Keratinocyte (primary cell): ENCODE measurements at regions not wholly inside any gene's neighbourhood (a gene's known extent, or its start where the extent isn't known, plus 50 kb on each side); places are given as distances from the start of the nearest gene placed in this dataset.

Experiments used
- DNase-seq: peaks from one replicate; pipeline ENCODE4 v3.0.0-alpha.2; 2011; ENCODE audit warnings: low read depth, missing footprints, low spot score
- FAIRE-seq: peaks from 2 replicates; lab custom pipeline; 2011; peaks lifted over from hg19 to GRCh38; lab: Jason Lieb, UNC
- H2AFZ ChIP-seq: 2 replicates; pipeline ENCODE4 v1.6.0; 2012; ENCODE audit warnings: low read length, control low read depth, inconsistent platforms; ENCODE audit not compliant: control insufficient read depth
- H3K27ac ChIP-seq: 2 replicates; pipeline ENCODE4 v1.5.1; 2011; ENCODE audit warnings: low read length; ENCODE audit not compliant: control insufficient read depth, insufficient read depth
- H3K27me3 ChIP-seq: 3 replicates; pipeline ENCODE4 v1.6.0; 2011; ENCODE audit warnings: low read length; ENCODE audit not compliant: control insufficient read depth, insufficient read depth; ENCODE audit errors: extremely low read depth
- H3K36me3 ChIP-seq, 2 experiments: 2 replicates in 1 of 2; 3 replicates in 1 of 2; pipeline ENCODE4 v1.5.1; 2011; ENCODE audit warnings: low read length in 2 of 2, mild to moderate bottlenecking in 1 of 2; ENCODE audit not compliant: control insufficient read depth in 2 of 2, insufficient read depth in 2 of 2; ENCODE audit errors: extremely low read depth in 1 of 2
- H3K4me1 ChIP-seq: 3 replicates; pipeline ENCODE4 v1.5.1; 2011; ENCODE audit warnings: low read length; ENCODE audit not compliant: control insufficient read depth, insufficient read depth; ENCODE audit errors: extremely low read depth
- H3K4me2 ChIP-seq: 3 replicates; pipeline ENCODE4 v1.6.0; 2011; ENCODE audit warnings: low read depth, low read length; ENCODE audit not compliant: control insufficient read depth, insufficient read depth; ENCODE audit errors: extremely low read depth
- H3K4me3 ChIP-seq, 3 experiments: fragments of 200-600 bp in 1 of 3; sonication (generic) in 1 of 3; 2 replicates in 2 of 3; 3 replicates in 1 of 3; pipeline ENCODE4 v1.5.1; 2011 to 2016; ENCODE audit warnings: low read length in 3 of 3, mild to moderate bottlenecking in 3 of 3, control low read depth in 2 of 3, inconsistent platforms in 1 of 3, low read depth in 1 of 3, mixed read lengths in 1 of 3, mixed run types in 1 of 3, moderate library complexity in 1 of 3; ENCODE audit not compliant: control insufficient read depth in 2 of 3, insufficient read depth in 2 of 3; ENCODE audit errors: extremely low read depth in 1 of 3
- H3K79me2 ChIP-seq: 2 replicates; pipeline ENCODE4 v1.6.0; 2012; ENCODE audit warnings: low read length; ENCODE audit not compliant: control insufficient read depth, insufficient read depth
- H3K9ac ChIP-seq: 3 replicates; pipeline ENCODE4 v1.6.0; 2011; ENCODE audit warnings: low read length; ENCODE audit not compliant: control insufficient read depth, insufficient read depth; ENCODE audit errors: extremely low read depth
- H3K9me1 ChIP-seq: 3 replicates; pipeline ENCODE4 v1.6.0; 2011; ENCODE audit warnings: low read length; ENCODE audit not compliant: control insufficient read depth, insufficient read depth; ENCODE audit errors: extremely low read depth
- H3K9me3 ChIP-seq: 2 replicates; pipeline ENCODE4 v1.5.1; 2012; ENCODE audit warnings: low read depth, low read length; ENCODE audit not compliant: control insufficient read depth
- H4K20me1 ChIP-seq: 3 replicates; pipeline ENCODE4 v1.6.0; 2011; ENCODE audit warnings: low read length; ENCODE audit not compliant: control insufficient read depth, insufficient read depth; ENCODE audit errors: extremely low read depth
- CTCF ChIP-seq, 3 experiments: IDR thresholded peaks in 1 of 3; conservative IDR thresholded peaks in 1 of 3; optimal IDR thresholded peaks in 1 of 3; 2 replicates in 2 of 3; 3 replicates in 1 of 3; pipeline versions ENCODE3 to v1.5.1; 2011; ENCODE audit warnings: low read length in 3 of 3, mild to moderate bottlenecking in 3 of 3, moderate library complexity in 2 of 3, control low read depth in 1 of 3, inconsistent platforms in 1 of 3; ENCODE audit not compliant: insufficient read depth in 2 of 3; ENCODE audit errors: extremely low read depth in 1 of 3
- EZH2 ChIP-seq: IDR thresholded peaks from one replicate; pipeline ENCODE4 v1.6.1; 2012; ENCODE audit warnings: inconsistent platforms, mild to moderate bottlenecking, low read length, moderate library complexity
- dilution Hi-C: fragments of 300-500 bp; cut with MboI; formaldehyde crosslinking; loops from one replicate; pipeline ENCODE4 v1.7.0; 2020; ENCODE audit warnings: low sequenced_read_pairs; ENCODE audit not compliant: extremely low pct_ligation_motif_present

- no peak for DNase-seq
- no peaks in the 10 kb centered on the region for H4K20me1 ChIP-seq
- H3K4me2 ChIP-seq, result no peak overlapping the region
- H3K4me1 ChIP-seq, result no peaks in the 10 kb centered on the region
- dilution Hi-C loops, result no loop called here
- no peaks in the 10 kb centered on the region for H3K27me3 ChIP-seq
- H3K27ac ChIP-seq, result no peak overlapping the region
- no peaks in the 10 kb centered on the region for H3K79me2 ChIP-seq
- H3K4me3 ChIP-seq, result no peak overlapping the region
- no peaks in the 10 kb centered on the region for H3K9me1 ChIP-seq
- FAIRE-seq, result no peak
- H2AFZ ChIP-seq, result no peak overlapping the region
- H3K9me3 ChIP-seq, result no peaks in the 10 kb centered on the region
- no peak for TF ChIP-seq EZH2
- TF ChIP-seq CTCF (optimal IDR thresholded peaks at IDR 0.05 in 1 of 3, IDR thresholded peaks at IDR 0.05 in 1 of 3, conservative IDR thresholded peaks at IDR 0.05 in 1 of 3; ENCODE audit: extremely low read depth in 1 of 3, insufficient read depth in 2 of 3, low read length in 3 of 3), result no peak
- H3K36me3 ChIP-seq, result no peaks in the 10 kb centered on the region
- no peak overlapping the region for H3K9ac ChIP-seq
Measured at GRCh38 chr1:194055536-194055935, 869.1 kb upstream of the B3GALT2 start.

GRCh38 chr1:194052514-194053338, 866.3 kb upstream of the B3GALT2 start:
- TF ChIP-seq EZH2, result no peak
- TF ChIP-seq CTCF (optimal IDR thresholded peaks at IDR 0.05 in 1 of 3, IDR thresholded peaks at IDR 0.05 in 1 of 3, conservative IDR thresholded peaks at IDR 0.05 in 1 of 3; ENCODE audit: extremely low read depth in 1 of 3, insufficient read depth in 2 of 3, low read length in 3 of 3), result no peak
- no peak overlapping the region for H3K9ac ChIP-seq
- H3K27ac ChIP-seq, result no peak overlapping the region
- H3K79me2 ChIP-seq, result no peaks in the 10 kb centered on the region
- no peaks in the 10 kb centered on the region for H3K9me1 ChIP-seq
- dilution Hi-C loops, result no loop called here
- no peak overlapping the region for H2AFZ ChIP-seq
- no peaks in the 10 kb centered on the region for H3K9me3 ChIP-seq
- FAIRE-seq (no peak), DNase-seq (no peak)
- no peaks in the 10 kb centered on the region for H3K4me1 ChIP-seq
- H4K20me1 ChIP-seq, result no peaks in the 10 kb centered on the region
- H3K4me2 ChIP-seq, result no peak overlapping the region
- H3K27me3 ChIP-seq, result no peaks in the 10 kb centered on the region
- H3K36me3 ChIP-seq, result no peaks in the 10 kb centered on the region
- H3K4me3 ChIP-seq, result no peak overlapping the region
